ENCODE measurements at regions not wholly inside any gene's neighbourhood (a gene's known extent, or its start where the extent isn't known, plus 50 kb on each side); places are given as distances from the start of the nearest gene placed in this dataset.
A peak's percentile ranks its signal among the peaks of the same experiment; 100 is the strongest.

GRCh38 chr12:19947344-19947743 is 421.0 kb upstream of the PDE3A start:
- no peak for DNase-seq (ENCODE audit: low read depth, low spot score)

GRCh38 chr12:19951664-19952063 is 416.7 kb upstream of the PDE3A start:
- no peak for DNase-seq (ENCODE audit: low read depth, low spot score)

- DNase-seq (ENCODE audit: low read depth, low spot score) = peak; percentile 32
Observed at GRCh38 chr12:19953734-19954133, 414.6 kb upstream of the PDE3A start.

- no peak for DNase-seq (ENCODE audit: low read depth, low spot score)
Observed at GRCh38 chr12:19954163-19954562, 414.2 kb upstream of the PDE3A start.

- no peak for DNase-seq (ENCODE audit: low read depth, low spot score)
Observed at GRCh38 chr12:19957308-19958125, 410.8 kb upstream of the PDE3A start.

GRCh38 chr12:19958389-19958788 is 409.9 kb upstream of the PDE3A start:
- DNase-seq (ENCODE audit: low read depth, low spot score) = no peak

- no peak for DNase-seq (ENCODE audit: low read depth, low spot score)
Observed at GRCh38 chr12:19959353-19959752, 409.0 kb upstream of the PDE3A start.

- no peak for DNase-seq (ENCODE audit: low read depth, low spot score)
Observed at GRCh38 chr12:19960527-19960926, 407.8 kb upstream of the PDE3A start.

- DNase-seq (ENCODE audit: low read depth, low spot score) = no peak
Observed at GRCh38 chr12:19962192-19962591, 406.1 kb upstream of the PDE3A start.

GRCh38 chr12:19963972-19964371 is 404.4 kb upstream of the PDE3A start:
- peak; percentile 40 for DNase-seq (ENCODE audit: low read depth, low spot score)

- DNase-seq (ENCODE audit: low read depth, low spot score) = peak; percentile 78
Observed at GRCh38 chr12:19964549-19964948, 403.8 kb upstream of the PDE3A start.

- peak; percentile 27 for DNase-seq (ENCODE audit: low read depth, low spot score)
Observed at GRCh38 chr12:19965196-19966038, 402.9 kb upstream of the PDE3A start.

GRCh38 chr12:19967001-19967400 is 401.3 kb upstream of the PDE3A start:
- DNase-seq (ENCODE audit: low read depth, low spot score) = peak; percentile 47

GRCh38 chr12:19967431-19967830 is 400.9 kb upstream of the PDE3A start:
- peak; percentile 93 for DNase-seq (ENCODE audit: low read depth, low spot score)

- peak; percentile 84 for DNase-seq (ENCODE audit: low read depth, low spot score)
Observed at GRCh38 chr12:19970116-19970515, 398.2 kb upstream of the PDE3A start.

GRCh38 chr12:19970821-19971220 is 397.5 kb upstream of the PDE3A start:
- no peak for DNase-seq (ENCODE audit: low read depth, low spot score)

- DNase-seq (ENCODE audit: low read depth, low spot score) = peak; percentile 79
Observed at GRCh38 chr12:19971361-19972280, 396.7 kb upstream of the PDE3A start.

- DNase-seq (ENCODE audit: low read depth, low spot score) = no peak
Observed at GRCh38 chr12:19972325-19973288, 395.7 kb upstream of the PDE3A start.

- DNase-seq (ENCODE audit: low read depth, low spot score) = peak; percentile 75
Observed at GRCh38 chr12:19978193-19978592, 390.1 kb upstream of the PDE3A start.

GRCh38 chr12:19979584-19979983 is 388.8 kb upstream of the PDE3A start:
- DNase-seq (ENCODE audit: low read depth, low spot score) = no peak
